ENCODE measurements at regions not wholly inside any gene's neighbourhood (a gene's known extent, or its start where the extent isn't known, plus 50 kb on each side); places are given as distances from the start of the nearest gene placed in this dataset.
A peak's percentile ranks its signal among the peaks of the same experiment; 100 is the strongest.

DNA sequence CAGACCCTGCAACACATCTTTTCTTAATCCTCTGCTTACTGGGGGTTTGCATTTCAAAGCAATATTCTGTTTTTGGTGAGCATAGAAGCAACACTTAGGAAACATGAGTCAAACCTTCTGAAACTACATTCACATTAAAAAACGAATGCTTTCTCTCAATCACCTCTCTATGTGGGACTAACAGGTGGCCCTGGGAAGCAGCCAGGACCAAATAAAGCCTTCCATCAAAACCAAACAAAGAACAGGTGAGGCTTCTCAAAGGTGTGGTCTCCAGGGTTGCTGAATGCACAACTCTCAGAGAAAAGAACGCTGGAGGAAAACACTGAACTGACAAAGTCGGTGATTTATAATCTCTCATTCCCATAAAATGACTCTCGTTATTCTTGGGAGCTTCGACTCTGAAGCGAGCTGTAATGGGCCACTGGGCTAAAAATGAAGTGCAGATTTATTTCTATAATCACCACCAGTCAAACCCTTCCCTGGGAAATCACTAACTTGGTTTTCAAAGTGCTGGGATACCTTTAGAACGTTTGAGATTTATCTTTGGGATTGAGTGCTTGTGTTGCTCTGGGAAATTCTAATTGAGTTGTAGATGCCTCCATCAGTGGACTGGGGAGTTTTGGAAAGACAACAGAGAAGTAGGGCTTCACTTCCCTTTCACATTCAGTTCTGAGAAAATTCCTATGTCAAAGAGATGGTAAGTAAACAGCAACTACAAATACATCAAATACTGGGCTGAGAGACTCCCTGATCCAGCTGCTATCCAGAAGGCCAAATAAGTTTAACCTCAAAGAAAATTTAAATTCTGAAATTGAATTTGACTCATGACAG, 262.0 kb upstream of the TMPO start:
- DNase-seq (ENCODE audit: low spot score) = no peak
- TF ChIP-seq, protein P1, sequence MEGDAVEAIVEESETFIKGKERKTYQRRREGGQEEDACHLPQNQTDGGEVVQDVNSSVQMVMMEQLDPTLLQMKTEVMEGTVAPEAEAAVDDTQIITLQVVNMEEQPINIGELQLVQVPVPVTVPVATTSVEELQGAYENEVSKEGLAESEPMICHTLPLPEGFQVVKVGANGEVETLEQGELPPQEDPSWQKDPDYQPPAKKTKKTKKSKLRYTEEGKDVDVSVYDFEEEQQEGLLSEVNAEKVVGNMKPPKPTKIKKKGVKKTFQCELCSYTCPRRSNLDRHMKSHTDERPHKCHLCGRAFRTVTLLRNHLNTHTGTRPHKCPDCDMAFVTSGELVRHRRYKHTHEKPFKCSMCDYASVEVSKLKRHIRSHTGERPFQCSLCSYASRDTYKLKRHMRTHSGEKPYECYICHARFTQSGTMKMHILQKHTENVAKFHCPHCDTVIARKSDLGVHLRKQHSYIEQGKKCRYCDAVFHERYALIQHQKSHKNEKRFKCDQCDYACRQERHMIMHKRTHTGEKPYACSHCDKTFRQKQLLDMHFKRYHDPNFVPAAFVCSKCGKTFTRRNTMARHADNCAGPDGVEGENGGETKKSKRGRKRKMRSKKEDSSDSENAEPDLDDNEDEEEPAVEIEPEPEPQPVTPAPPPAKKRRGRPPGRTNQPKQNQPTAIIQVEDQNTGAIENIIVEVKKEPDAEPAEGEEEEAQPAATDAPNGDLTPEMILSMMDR (IDR thresholded peaks at IDR 0.05; ENCODE audit: extremely low read depth, insufficient read depth, missing control alignments) = no peak
- in situ Hi-C loops (cut with MboI; ENCODE audit: low pct_unique_long_range_greater_than_20kb, low sequenced_read_pairs, unreplicated experiment) = no loop called here

DNA sequence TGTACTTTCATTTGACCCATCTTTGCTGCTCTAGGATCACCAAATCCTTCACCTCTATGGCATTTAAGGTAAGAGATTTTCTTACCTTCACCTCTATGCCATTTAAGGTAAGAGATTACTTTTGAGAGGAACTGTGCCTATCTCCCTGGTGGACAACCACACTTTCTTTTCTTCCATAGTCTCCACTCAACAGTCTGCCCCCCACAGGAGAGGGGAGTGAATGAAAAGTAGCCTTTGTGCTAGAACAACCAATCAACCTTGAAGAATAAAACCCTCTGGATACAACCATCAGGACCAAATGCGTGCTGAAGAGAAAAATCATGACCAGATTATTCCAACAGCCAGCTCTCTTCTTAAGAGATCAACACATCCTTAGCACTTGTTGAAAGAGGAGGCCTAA, 258.6 kb upstream of the TMPO start:
- TF ChIP-seq, protein P1 (IDR thresholded peaks at IDR 0.05; ENCODE audit: extremely low read depth, insufficient read depth, missing control alignments) = no peak
- in situ Hi-C loops (cut with MboI; ENCODE audit: low pct_unique_long_range_greater_than_20kb, low sequenced_read_pairs, unreplicated experiment) = no loop called here
- DNase-seq (ENCODE audit: low spot score) = no peak

DNA sequence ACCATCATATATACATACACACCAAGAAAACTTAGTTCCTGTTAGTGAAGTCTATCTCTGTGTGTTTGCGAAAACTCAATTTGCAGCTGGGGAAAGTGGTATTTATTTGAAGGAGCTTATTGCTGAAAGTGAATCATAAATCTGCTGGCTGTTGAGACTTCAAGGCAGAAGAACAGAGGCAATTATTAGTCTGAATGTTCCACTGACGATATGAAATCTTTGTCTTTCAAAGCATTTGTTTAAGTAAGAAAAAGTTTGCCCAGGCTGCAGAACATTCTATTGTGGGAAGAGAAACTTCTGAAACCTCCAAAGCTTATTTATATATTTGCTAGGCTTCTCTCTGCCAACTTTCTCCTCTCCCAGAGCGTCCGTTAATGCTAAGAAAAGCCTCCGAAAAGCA, 255.7 kb upstream of the TMPO start:
- TF ChIP-seq, protein P1 (IDR thresholded peaks at IDR 0.05; ENCODE audit: extremely low read depth, insufficient read depth, missing control alignments) = no peak
- in situ Hi-C loops (cut with MboI; ENCODE audit: low pct_unique_long_range_greater_than_20kb, low sequenced_read_pairs, unreplicated experiment) = no loop called here
- no peak for DNase-seq (ENCODE audit: low spot score)

DNA sequence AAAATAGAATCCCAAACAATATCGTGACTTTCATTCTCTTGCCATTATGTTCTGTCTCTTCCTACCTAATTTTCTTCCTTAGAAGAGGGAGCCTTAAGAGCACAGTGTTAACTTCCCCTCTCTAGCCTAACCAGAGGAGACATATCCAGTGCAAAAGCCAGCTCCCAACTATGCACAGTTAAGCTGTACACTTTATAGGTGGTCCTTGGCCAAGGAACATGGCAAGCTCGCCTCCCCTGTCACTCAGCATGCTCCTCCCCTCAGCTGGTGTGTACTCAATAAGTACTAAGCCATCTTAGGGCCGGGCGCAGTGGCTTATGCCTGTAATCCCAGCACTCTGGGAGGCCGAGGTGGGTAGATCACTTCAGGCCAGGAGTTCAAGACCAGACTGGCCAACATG, 255.1 kb upstream of the TMPO start:
- TF ChIP-seq, protein P1 (IDR thresholded peaks at IDR 0.05; ENCODE audit: extremely low read depth, insufficient read depth, missing control alignments) = no peak
- DNase-seq (ENCODE audit: low spot score) = no peak
- in situ Hi-C loops (cut with MboI; ENCODE audit: low pct_unique_long_range_greater_than_20kb, low sequenced_read_pairs, unreplicated experiment) = no loop called here

DNA sequence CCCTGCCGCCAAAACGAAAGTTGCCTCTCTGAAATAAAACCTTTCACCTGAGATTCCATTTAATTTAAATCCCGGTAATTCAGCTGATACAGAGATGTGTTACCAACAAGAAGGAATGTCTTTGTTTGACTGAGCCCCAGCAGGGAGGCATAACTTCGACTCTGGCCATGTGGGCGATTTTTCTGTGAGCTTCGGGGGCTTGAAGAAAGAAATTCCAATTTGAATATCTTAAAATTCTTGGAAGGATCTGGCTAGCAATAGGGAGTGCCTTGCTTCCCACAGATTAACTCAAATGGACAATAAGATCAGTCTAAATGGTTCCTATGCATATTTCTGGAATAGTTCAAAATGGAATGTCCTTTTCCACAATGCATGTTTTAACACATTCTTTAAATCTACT, 252.5 kb upstream of the TMPO start:
- TF ChIP-seq, protein P1 (IDR thresholded peaks at IDR 0.05; ENCODE audit: extremely low read depth, insufficient read depth, missing control alignments) = no peak
- in situ Hi-C loops (cut with MboI; ENCODE audit: low pct_unique_long_range_greater_than_20kb, low sequenced_read_pairs, unreplicated experiment) = no loop called here
- DNase-seq (ENCODE audit: low spot score) = no peak

DNA sequence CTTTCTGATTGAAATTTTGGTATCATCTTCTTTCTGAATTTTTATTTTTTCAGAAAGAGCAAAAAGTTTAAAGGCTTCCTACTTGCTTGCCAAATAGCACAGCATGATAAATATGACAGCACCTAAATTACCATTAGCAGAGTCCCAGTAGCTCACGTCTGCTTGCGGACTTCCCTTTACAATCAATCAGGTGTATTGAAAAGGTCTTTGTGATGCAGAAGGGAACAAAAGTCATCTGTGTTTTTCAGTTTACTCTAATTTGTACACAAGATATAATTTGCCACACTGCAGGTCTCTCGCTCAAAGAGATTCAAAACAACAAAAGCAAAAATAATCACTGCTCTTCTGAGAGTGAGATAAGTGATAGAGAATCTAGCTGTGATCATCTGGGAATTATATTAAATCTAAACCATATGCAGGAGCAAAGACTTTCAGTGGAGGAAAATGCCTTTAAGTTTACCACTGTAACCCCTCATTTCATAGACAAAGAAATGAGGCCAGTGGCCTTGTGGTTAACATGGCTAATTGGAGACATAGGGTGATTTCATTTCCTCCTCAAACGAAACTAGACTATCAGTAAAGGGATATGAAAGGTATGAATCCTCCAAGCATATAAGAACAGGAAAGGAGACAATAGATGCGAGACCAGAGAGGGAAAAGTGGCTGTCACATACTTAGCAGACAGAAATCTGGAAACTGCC, 240.8 kb upstream of the TMPO start:
- in situ Hi-C loops (cut with MboI; ENCODE audit: low pct_unique_long_range_greater_than_20kb, low sequenced_read_pairs, unreplicated experiment) = no loop called here
- TF ChIP-seq, protein P1 (IDR thresholded peaks at IDR 0.05; ENCODE audit: extremely low read depth, insufficient read depth, missing control alignments) = no peak
- DNase-seq (ENCODE audit: low spot score) = peak; percentile 33

Data from GM13977 (cell line).